Caco-2 (cell line): ENCODE measurements at regions not wholly inside any gene's neighbourhood (a gene's known extent, or its start where the extent isn't known, plus 50 kb on each side); places are given as distances from the start of the nearest gene placed in this dataset.

Experiments used
- BruUV-seq: library from RNA; stranded (reverse); fragments of 400-500 nt; replicated peaks from 2 replicates; lab custom pipeline; 2021; lab: Mats Ljungman, UMichigan
- CTCF ChIA-PET: fragments of 300-600 bp; sonication (Branson Sonifier 250); formaldehyde crosslinking; loops from one replicate; lab custom pipeline; 2022; ENCODE audit warnings: antibody characterized with exemption; lab: Charles Lee
- POLR2A ChIA-PET: fragments of 300-600 bp; sonication (Branson Sonifier 250); formaldehyde crosslinking; loops from one replicate; lab custom pipeline; 2022; ENCODE audit warnings: antibody characterized with exemption; lab: Charles Lee
- DNase-seq, 2 experiments: peaks; one replicate each; pipeline versions ENCODE4 v3.0.0 to v3.0.0-alpha.2; 2020 to 2022
- H3K27me3 ChIP-seq: replicated peaks from 2 replicates; pipeline ENCODE4 v1.6.0; 2011; ENCODE audit warnings: low read length; ENCODE audit not compliant: control insufficient read depth, insufficient read depth
- H3K36me3 ChIP-seq: 2 replicates; pipeline ENCODE4 v1.5.1; 2011; ENCODE audit warnings: low read length; ENCODE audit not compliant: control insufficient read depth, insufficient read depth
- H3K4me1 ChIP-seq: fragments of 250-450 bp; sonication (Bioruptor Pico); 2 replicates; pipeline ENCODE4 v1.5.1; 2020; ENCODE audit warnings: mild to moderate bottlenecking
- H3K4me3 ChIP-seq: 2 replicates; pipeline ENCODE4 v1.5.1; 2011; ENCODE audit warnings: low read depth, mild to moderate bottlenecking, control low read depth, low read length
- H3K9me3 ChIP-seq: fragments of 250-450 bp; sonication (Bioruptor Pico); 2 replicates; pipeline ENCODE4 v1.5.1; 2020; ENCODE audit warnings: mild to moderate bottlenecking, moderate library complexity
- H3K27ac Mint-ChIP-seq: one replicate; pipeline ENCODE4 v1.8.0; 2022; ENCODE audit warnings: mixed read lengths; ENCODE audit not compliant: unreplicated experiment
- H3K27me3 Mint-ChIP-seq: one replicate; pipeline ENCODE4 v1.8.0; 2022; ENCODE audit warnings: mixed read lengths; ENCODE audit not compliant: insufficient read depth, unreplicated experiment
- H3K36me3 Mint-ChIP-seq: one replicate; pipeline ENCODE4 v1.8.0; 2022; ENCODE audit warnings: mild to moderate bottlenecking, mixed read lengths; ENCODE audit not compliant: insufficient read depth, unreplicated experiment
- H3K4me1 Mint-ChIP-seq: one replicate; pipeline ENCODE4 v1.8.0; 2022; ENCODE audit warnings: low read depth, mixed read lengths; ENCODE audit not compliant: unreplicated experiment
- H3K4me3 Mint-ChIP-seq: one replicate; pipeline ENCODE4 v1.8.0; 2022; ENCODE audit warnings: mild to moderate bottlenecking, moderate library complexity, mixed read lengths; ENCODE audit not compliant: unreplicated experiment
- H3K9me3 Mint-ChIP-seq: one replicate; pipeline ENCODE4 v1.8.0; 2022; ENCODE audit warnings: mixed read lengths; ENCODE audit not compliant: unreplicated experiment
- intact Hi-C: fragments of 100-400 bp; cut with micrococcal nuclease; formaldehyde crosslinking; loops from one replicate; pipeline ENCODE4 v1.10.0; 2022; ENCODE audit not compliant: unreplicated experiment
- TF ChIP-seq, protein P1 (sequence below), 2 experiments: fragments of 200-600 bp in 1 of 2; IDR thresholded peaks; 1 replicate in 1 of 2; 2 replicates in 1 of 2; pipeline versions ENCODE4 v1.5.1 to v1.8.0; 2011 to 2022; ENCODE audit warnings: antibody characterized with exemption in 1 of 2, control low read depth in 1 of 2, inconsistent platforms in 1 of 2, low read depth in 1 of 2, low read length in 1 of 2, mild to moderate bottlenecking in 1 of 2, moderate library complexity in 1 of 2; ENCODE audit not compliant: insufficient read depth in 1 of 2, severe bottlenecking in 1 of 2, unreplicated experiment in 1 of 2

DNA sequence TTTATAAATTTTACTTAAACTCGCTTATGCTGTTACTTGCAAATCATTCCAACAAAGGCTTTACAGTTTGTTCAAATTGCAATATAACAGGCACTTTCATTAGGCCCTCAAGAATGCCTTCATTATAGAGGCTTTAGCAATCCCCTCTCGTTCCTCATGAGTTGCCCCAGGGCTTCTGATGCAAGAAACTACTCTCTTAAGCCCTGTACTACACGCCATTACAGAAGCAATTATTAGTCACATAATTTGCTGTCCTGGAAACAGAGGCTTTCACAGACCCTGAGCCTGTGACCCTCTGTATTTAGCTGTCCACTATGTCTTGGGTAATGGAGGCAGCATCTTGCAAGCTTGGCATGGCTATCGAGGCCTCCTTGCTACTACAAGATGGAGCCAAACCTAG lies 965.9 kb upstream of the DIAPH2 start:
- CTCF ChIA-PET: no interaction called here
- DNase-seq: no peak
- Histone ChIP-seq H3K27me3 (no peaks in the 10 kb centered on the region), H3K4me3 (no peak overlapping the region), H3K36me3 (no peaks in the 10 kb centered on the region), H3K4me1 (no peaks in the 10 kb centered on the region), H3K9me3 (no peaks in the 10 kb centered on the region)
- TF ChIP-seq, protein P1, sequence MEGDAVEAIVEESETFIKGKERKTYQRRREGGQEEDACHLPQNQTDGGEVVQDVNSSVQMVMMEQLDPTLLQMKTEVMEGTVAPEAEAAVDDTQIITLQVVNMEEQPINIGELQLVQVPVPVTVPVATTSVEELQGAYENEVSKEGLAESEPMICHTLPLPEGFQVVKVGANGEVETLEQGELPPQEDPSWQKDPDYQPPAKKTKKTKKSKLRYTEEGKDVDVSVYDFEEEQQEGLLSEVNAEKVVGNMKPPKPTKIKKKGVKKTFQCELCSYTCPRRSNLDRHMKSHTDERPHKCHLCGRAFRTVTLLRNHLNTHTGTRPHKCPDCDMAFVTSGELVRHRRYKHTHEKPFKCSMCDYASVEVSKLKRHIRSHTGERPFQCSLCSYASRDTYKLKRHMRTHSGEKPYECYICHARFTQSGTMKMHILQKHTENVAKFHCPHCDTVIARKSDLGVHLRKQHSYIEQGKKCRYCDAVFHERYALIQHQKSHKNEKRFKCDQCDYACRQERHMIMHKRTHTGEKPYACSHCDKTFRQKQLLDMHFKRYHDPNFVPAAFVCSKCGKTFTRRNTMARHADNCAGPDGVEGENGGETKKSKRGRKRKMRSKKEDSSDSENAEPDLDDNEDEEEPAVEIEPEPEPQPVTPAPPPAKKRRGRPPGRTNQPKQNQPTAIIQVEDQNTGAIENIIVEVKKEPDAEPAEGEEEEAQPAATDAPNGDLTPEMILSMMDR (IDR thresholded peaks at IDR 0.05; ENCODE audit: insufficient read depth in 1 of 2, low read depth in 1 of 2, low read length in 1 of 2, severe bottlenecking in 1 of 2, unreplicated experiment in 1 of 2): no peak
- POLR2A ChIA-PET: no interaction called here
- Mint-ChIP-seq H3K27ac (no peak overlapping the region), H3K27me3 (peaks cover 2% of the 10 kb centered on the region), H3K9me3 (no peaks in the 10 kb centered on the region), H3K4me3 (no peak overlapping the region), H3K4me1 (no peaks in the 10 kb centered on the region), H3K36me3 (no peaks in the 10 kb centered on the region)
- BruUV-seq: no TSS peak
- intact Hi-C loops: no loop called here

DNA sequence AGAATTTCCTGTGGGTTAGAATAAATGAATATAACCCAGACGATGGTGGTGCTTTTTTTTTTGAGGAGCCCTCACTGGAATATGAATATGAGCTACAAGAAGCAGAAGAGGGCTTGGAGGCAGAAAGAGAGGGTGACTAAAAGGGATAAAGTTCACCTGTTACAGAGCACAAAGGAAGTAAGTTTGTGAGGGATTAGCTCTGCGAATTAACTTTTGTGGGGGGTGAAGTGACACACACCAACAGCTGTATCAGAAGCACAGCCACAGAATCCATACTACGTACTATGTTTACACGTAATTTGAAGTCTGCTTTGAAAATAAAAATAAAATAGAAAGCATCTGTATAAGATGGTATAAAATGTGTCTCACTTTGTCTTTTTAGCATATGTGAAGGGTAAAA lies 963.6 kb upstream of the DIAPH2 start:
- Mint-ChIP-seq H3K27me3 (peaks cover 2% of the 10 kb centered on the region), H3K27ac (no peak overlapping the region), H3K36me3 (no peaks in the 10 kb centered on the region), H3K4me3 (no peak overlapping the region), H3K4me1 (no peaks in the 10 kb centered on the region), H3K9me3 (no peaks in the 10 kb centered on the region)
- H3K4me1 ChIP-seq: no peaks in the 10 kb centered on the region
- intact Hi-C loops: no loop called here
- ChIA-PET CTCF (no interaction called here), POLR2A (no interaction called here)
- no TSS peak for BruUV-seq
- TF ChIP-seq, protein P1 (IDR thresholded peaks at IDR 0.05; ENCODE audit: insufficient read depth in 1 of 2, low read depth in 1 of 2, low read length in 1 of 2, severe bottlenecking in 1 of 2, unreplicated experiment in 1 of 2): no peak
- H3K4me3 ChIP-seq: no peak overlapping the region
- H3K27me3 ChIP-seq: no peaks in the 10 kb centered on the region
- H3K36me3 ChIP-seq: no peaks in the 10 kb centered on the region
- no peaks in the 10 kb centered on the region for H3K9me3 ChIP-seq
- DNase-seq: no peak

DNA sequence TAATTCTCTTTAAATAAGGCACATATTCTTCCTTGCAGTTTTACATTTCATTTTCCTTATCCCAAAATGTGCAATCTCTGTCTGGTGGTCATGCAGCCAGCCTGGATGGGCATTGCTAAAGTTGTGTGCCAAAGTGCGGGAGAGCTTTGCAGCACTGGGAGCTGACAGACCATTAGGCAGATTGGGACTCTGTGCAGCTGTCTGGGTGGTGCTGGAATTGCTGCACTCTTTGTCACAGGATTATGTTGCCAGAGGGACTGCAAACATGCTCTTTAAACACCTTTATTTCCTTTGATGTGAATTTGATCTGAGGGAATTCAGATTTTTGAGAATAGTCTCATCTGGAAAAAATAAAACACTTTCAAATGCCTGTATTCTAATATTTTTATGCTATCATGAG lies 956.2 kb upstream of the DIAPH2 start:
- no peak overlapping the region for H3K27ac Mint-ChIP-seq
- H3K36me3 Mint-ChIP-seq: no peaks in the 10 kb centered on the region
- ChIA-PET POLR2A (no interaction called here), CTCF (no interaction called here)
- DNase-seq: no peak
- Histone ChIP-seq H3K9me3 (no peaks in the 10 kb centered on the region), H3K27me3 (no peaks in the 10 kb centered on the region), H3K36me3 (no peaks in the 10 kb centered on the region), H3K4me3 (no peak overlapping the region), H3K4me1 (no peaks in the 10 kb centered on the region)
- TF ChIP-seq, protein P1 (IDR thresholded peaks at IDR 0.05; ENCODE audit: insufficient read depth in 1 of 2, low read depth in 1 of 2, low read length in 1 of 2, severe bottlenecking in 1 of 2, unreplicated experiment in 1 of 2): no peak
- intact Hi-C loops: no loop called here
- BruUV-seq: no TSS peak
- H3K4me1 Mint-ChIP-seq: no peaks in the 10 kb centered on the region
- H3K4me3 Mint-ChIP-seq: no peak overlapping the region
- no peaks in the 10 kb centered on the region for H3K9me3 Mint-ChIP-seq
- no peaks in the 10 kb centered on the region for H3K27me3 Mint-ChIP-seq
